Osteoblast (primary cell): ENCODE measurements at regions not wholly inside any gene's neighbourhood (a gene's known extent, or its start where the extent isn't known, plus 50 kb on each side); places are given as distances from the start of the nearest gene placed in this dataset.

ENCODE experiments used
- DNase-seq: peaks from one replicate; pipeline ENCODE4 v3.0.0; 2011; ENCODE audit warnings: low spot score, mixed read lengths; ENCODE audit not compliant: insufficient read length; ENCODE audit errors: missing footprints
- H2AFZ ChIP-seq: 2 replicates; pipeline ENCODE4 v1.6.0; 2011; ENCODE audit warnings: mild to moderate bottlenecking, low read length
- H3K27ac ChIP-seq: 2 replicates; pipeline ENCODE4 v1.5.1; 2011; ENCODE audit warnings: mild to moderate bottlenecking, low read depth, low read length, moderate library complexity
- H3K27me3 ChIP-seq: 2 replicates; pipeline ENCODE4 v1.6.0; 2012; ENCODE audit warnings: mild to moderate bottlenecking, control low read depth, inconsistent platforms, low read length, moderate library complexity; ENCODE audit not compliant: insufficient read depth
- H3K36me3 ChIP-seq: 2 replicates; pipeline ENCODE4 v1.5.1; 2011; ENCODE audit warnings: mild to moderate bottlenecking, low read length, control low read depth, moderate library complexity; ENCODE audit not compliant: insufficient read depth
- H3K4me1 ChIP-seq: 2 replicates; pipeline ENCODE4 v1.5.1; 2011; ENCODE audit warnings: mild to moderate bottlenecking, low read length, control low read depth, moderate library complexity; ENCODE audit not compliant: insufficient read depth
- H3K4me2 ChIP-seq: 2 replicates; pipeline ENCODE4 v1.6.0; 2011; ENCODE audit warnings: mild to moderate bottlenecking, low read length; ENCODE audit not compliant: insufficient read depth
- H3K4me3 ChIP-seq: fragments of 200-600 bp; sonication (generic); 3 replicates; pipeline ENCODE4 v1.5.1; 2012; ENCODE audit warnings: mild to moderate bottlenecking, low read length, inconsistent platforms; ENCODE audit not compliant: insufficient read depth
- H3K79me2 ChIP-seq: 2 replicates; pipeline ENCODE4 v1.6.0; 2012; ENCODE audit warnings: mild to moderate bottlenecking, low read length, control low read depth, inconsistent platforms; ENCODE audit not compliant: insufficient read depth
- H3K9me3 ChIP-seq: 2 replicates; pipeline ENCODE4 v1.5.1; 2011; ENCODE audit warnings: low read depth, low read length, control low read depth
- H4K20me1 ChIP-seq: 2 replicates; pipeline ENCODE4 v1.6.0; 2012; ENCODE audit warnings: mild to moderate bottlenecking, low read length, control low read depth; ENCODE audit not compliant: insufficient read depth
- TF ChIP-seq, protein P1 (sequence below): IDR thresholded peaks from 2 replicates; pipeline ENCODE4 v1.5.1; 2011; ENCODE audit warnings: mild to moderate bottlenecking, low read depth, low read length, moderate library complexity; ENCODE audit errors: extremely low read depth

DNA sequence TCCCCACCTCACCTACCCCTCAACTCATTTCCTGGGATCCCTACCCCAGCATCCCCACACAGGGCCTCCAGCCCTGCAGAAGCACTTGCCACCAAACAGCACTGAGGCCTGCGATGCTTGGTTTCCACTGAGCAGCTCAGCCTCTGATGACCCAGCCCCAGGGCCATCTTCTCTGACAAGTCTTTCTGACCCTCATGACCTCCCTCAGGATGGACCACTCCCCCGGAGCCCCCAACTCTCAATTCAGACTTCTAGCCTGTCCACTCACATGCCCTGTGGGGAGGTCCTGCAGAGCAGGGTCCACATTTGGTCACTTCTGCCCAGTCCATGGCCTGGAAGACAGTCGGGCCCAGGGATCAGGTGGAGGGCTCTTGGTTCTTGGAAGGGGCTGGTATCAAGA lies 63.4 kb upstream of the SPATA12 start:
- H3K9me3 ChIP-seq = no peaks in the 10 kb centered on the region
- H3K79me2 ChIP-seq = no peaks in the 10 kb centered on the region
- H3K27ac ChIP-seq = no peak overlapping the region
- DNase-seq = no peak
- no peaks in the 10 kb centered on the region for H4K20me1 ChIP-seq
- H3K27me3 ChIP-seq = no peaks in the 10 kb centered on the region
- no peaks in the 10 kb centered on the region for H3K36me3 ChIP-seq
- no peak overlapping the region for H3K4me2 ChIP-seq
- H3K4me1 ChIP-seq = peaks cover 14% of the 10 kb centered on the region
- no peak overlapping the region for H3K4me3 ChIP-seq
- H2AFZ ChIP-seq = no peak overlapping the region
- TF ChIP-seq, protein P1, sequence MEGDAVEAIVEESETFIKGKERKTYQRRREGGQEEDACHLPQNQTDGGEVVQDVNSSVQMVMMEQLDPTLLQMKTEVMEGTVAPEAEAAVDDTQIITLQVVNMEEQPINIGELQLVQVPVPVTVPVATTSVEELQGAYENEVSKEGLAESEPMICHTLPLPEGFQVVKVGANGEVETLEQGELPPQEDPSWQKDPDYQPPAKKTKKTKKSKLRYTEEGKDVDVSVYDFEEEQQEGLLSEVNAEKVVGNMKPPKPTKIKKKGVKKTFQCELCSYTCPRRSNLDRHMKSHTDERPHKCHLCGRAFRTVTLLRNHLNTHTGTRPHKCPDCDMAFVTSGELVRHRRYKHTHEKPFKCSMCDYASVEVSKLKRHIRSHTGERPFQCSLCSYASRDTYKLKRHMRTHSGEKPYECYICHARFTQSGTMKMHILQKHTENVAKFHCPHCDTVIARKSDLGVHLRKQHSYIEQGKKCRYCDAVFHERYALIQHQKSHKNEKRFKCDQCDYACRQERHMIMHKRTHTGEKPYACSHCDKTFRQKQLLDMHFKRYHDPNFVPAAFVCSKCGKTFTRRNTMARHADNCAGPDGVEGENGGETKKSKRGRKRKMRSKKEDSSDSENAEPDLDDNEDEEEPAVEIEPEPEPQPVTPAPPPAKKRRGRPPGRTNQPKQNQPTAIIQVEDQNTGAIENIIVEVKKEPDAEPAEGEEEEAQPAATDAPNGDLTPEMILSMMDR = no peak

DNA sequence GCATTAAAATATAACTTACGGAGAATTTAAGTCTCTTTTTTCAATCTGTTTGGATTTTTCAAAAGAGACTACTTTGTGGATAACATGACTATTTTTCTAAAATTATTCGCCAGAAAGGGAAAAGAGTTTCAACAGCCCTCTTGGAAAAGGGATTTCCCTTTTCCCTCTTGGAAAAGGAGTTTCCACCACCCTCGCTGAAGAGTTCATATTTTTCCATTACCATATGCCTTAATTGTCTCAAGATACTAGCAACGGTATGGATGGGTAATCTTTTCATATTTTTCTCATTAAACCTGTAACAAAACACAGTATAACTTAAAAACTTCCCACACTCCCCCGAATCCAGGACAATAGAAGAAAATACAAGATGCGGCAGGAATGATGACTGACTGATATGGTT lies 66.1 kb upstream of the SPATA12 start:
- no peak overlapping the region for H3K4me3 ChIP-seq
- no peaks in the 10 kb centered on the region for H3K36me3 ChIP-seq
- no peaks in the 10 kb centered on the region for H3K79me2 ChIP-seq
- no peaks in the 10 kb centered on the region for H3K9me3 ChIP-seq
- H3K27ac ChIP-seq = no peak overlapping the region
- H3K4me1 ChIP-seq = peaks cover 14% of the 10 kb centered on the region
- H3K4me2 ChIP-seq = no peak overlapping the region
- H2AFZ ChIP-seq = no peak overlapping the region
- no peaks in the 10 kb centered on the region for H4K20me1 ChIP-seq
- H3K27me3 ChIP-seq = peaks cover 16% of the 10 kb centered on the region
- DNase-seq = no peak
- TF ChIP-seq, protein P1 = no peak

DNA sequence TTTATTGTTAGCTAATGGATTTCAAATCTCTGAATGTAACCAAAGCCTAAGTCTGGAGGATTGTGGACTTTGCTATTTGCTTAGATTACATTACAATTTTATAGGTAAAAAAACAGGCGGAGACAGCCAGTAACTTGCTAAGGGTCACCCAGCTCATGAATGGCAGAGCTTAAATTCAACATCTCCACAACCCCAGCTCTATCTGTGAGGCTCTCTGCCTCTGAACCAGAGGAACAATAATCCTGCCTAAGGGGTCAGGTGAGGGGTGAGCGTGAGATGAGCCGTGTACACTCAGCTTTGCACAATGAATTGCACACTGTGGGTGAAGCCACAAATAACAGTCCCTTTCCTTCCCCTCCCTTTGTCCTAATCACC lies 69.8 kb upstream of the SPATA12 start:
- TF ChIP-seq, protein P1 = no peak
- DNase-seq = no peak
- H3K36me3 ChIP-seq = no peaks in the 10 kb centered on the region
- no peaks in the 10 kb centered on the region for H4K20me1 ChIP-seq
- H3K4me1 ChIP-seq = peaks cover 14% of the 10 kb centered on the region
- H3K4me2 ChIP-seq = no peak overlapping the region
- H3K9me3 ChIP-seq = no peaks in the 10 kb centered on the region
- no peak overlapping the region for H2AFZ ChIP-seq
- no peak overlapping the region for H3K27ac ChIP-seq
- no peak overlapping the region for H3K4me3 ChIP-seq
- H3K27me3 ChIP-seq = peaks cover 20% of the 10 kb centered on the region
- no peaks in the 10 kb centered on the region for H3K79me2 ChIP-seq

DNA sequence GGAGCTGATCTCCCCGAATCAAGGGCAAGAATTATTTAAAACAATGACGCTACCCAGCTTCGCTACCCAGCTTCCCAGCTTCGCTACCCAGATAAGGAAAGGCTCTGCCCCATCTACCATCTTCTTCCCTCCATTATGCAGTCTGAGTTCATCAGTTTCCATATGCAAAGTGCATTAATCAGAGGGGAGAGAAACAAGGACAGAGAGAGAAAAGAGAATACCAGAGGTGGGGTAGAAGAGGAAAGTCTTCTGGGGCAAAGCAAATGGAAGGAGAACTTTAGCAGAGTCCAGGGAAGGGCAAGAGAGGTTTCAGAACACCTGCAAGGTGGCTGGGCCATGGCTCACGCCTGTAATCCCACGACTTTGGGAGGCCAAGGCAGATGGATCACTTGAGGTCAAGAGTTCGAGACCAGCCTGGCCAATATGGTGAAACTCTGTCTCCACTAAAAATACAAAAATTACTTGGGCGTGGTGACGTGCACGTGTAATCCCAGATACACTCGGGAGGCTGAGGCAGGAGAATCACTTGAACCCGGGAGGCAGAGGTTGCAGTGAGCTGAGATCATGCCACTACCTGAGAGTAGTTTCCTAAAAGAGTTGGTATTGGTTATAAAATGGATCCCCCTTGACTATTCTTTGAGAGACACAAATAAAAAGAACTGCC lies 70.4 kb upstream of the SPATA12 start:
- Histone ChIP-seq H4K20me1 (no peaks in the 10 kb centered on the region), H2AFZ (no peak overlapping the region), H3K4me1 (peaks cover 18% of the 10 kb centered on the region), H3K4me2 (no peak overlapping the region), H3K9me3 (no peaks in the 10 kb centered on the region), H3K79me2 (no peaks in the 10 kb centered on the region), H3K36me3 (no peaks in the 10 kb centered on the region), H3K4me3 (no peak overlapping the region), H3K27me3 (peaks cover 20% of the 10 kb centered on the region), H3K27ac (no peak overlapping the region)
- TF ChIP-seq, protein P1 = no peak
- no peak for DNase-seq
